ENCODE measurements at regions not wholly inside any gene's neighbourhood (a gene's known extent, or its start where the extent isn't known, plus 50 kb on each side); places are given as distances from the start of the nearest gene placed in this dataset.

GRCh38 chr6:137588472-137588871, 94.3 kb upstream of the OLIG3 start:
- intact Hi-C loops (cut with micrococcal nuclease; ENCODE audit: unreplicated experiment) = no loop called here
- Histone ChIP-seq H3K4me3 (ENCODE audit: low read depth, low read length) (no peak overlapping the region), H3K9me3 (no peaks in the 10 kb centered on the region), H3K27me3 (replicated peaks; ENCODE audit: control insufficient read depth, insufficient read depth, low read length) (no peaks in the 10 kb centered on the region), H3K36me3 (ENCODE audit: control insufficient read depth, insufficient read depth, low read length) (no peaks in the 10 kb centered on the region), H3K4me1 (0 out of 2 replicates have a peak, but pooled peaks cover 9% of the 10 kb centered on the region)
- peaks cover 29% of the 10 kb centered on the region for H3K9me3 Mint-ChIP-seq (ENCODE audit: unreplicated experiment)
- BruUV-seq (replicated peaks) = no TSS peak
- TF ChIP-seq, protein P1, sequence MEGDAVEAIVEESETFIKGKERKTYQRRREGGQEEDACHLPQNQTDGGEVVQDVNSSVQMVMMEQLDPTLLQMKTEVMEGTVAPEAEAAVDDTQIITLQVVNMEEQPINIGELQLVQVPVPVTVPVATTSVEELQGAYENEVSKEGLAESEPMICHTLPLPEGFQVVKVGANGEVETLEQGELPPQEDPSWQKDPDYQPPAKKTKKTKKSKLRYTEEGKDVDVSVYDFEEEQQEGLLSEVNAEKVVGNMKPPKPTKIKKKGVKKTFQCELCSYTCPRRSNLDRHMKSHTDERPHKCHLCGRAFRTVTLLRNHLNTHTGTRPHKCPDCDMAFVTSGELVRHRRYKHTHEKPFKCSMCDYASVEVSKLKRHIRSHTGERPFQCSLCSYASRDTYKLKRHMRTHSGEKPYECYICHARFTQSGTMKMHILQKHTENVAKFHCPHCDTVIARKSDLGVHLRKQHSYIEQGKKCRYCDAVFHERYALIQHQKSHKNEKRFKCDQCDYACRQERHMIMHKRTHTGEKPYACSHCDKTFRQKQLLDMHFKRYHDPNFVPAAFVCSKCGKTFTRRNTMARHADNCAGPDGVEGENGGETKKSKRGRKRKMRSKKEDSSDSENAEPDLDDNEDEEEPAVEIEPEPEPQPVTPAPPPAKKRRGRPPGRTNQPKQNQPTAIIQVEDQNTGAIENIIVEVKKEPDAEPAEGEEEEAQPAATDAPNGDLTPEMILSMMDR (IDR thresholded peaks at IDR 0.05; ENCODE audit: insufficient read depth in 1 of 2, low read depth in 1 of 2, low read length in 1 of 2, severe bottlenecking in 1 of 2, unreplicated experiment in 1 of 2) = no peak
- no peak for DNase-seq
- no peaks in the 10 kb centered on the region for H3K4me1 Mint-ChIP-seq (ENCODE audit: low read depth, unreplicated experiment)
- ChIA-PET CTCF (no interaction called here), POLR2A (no interaction called here)
- no peak overlapping the region for H3K27ac Mint-ChIP-seq (ENCODE audit: unreplicated experiment)
- no peak overlapping the region for H3K4me3 Mint-ChIP-seq (ENCODE audit: unreplicated experiment)
- no peaks in the 10 kb centered on the region for H3K27me3 Mint-ChIP-seq (ENCODE audit: insufficient read depth, unreplicated experiment)
- no peaks in the 10 kb centered on the region for H3K36me3 Mint-ChIP-seq (ENCODE audit: insufficient read depth, unreplicated experiment)

GRCh38 chr6:137589067-137589848, 95.1 kb upstream of the OLIG3 start:
- TF ChIP-seq, protein P1 (IDR thresholded peaks at IDR 0.05; ENCODE audit: insufficient read depth in 1 of 2, low read depth in 1 of 2, low read length in 1 of 2, severe bottlenecking in 1 of 2, unreplicated experiment in 1 of 2) = peak; percentile 62 to 74
- DNase-seq = peak; percentile 64 to 68
- H3K36me3 ChIP-seq (ENCODE audit: control insufficient read depth, insufficient read depth, low read length) = no peaks in the 10 kb centered on the region
- ChIA-PET CTCF (interaction anchor here (0.5 to 1.2 kb wide), 4 partner anchors 40 to 317 kb away, joined by 3 to 5 read pairs (median 5); no protein-coding TSS in a partner anchor), POLR2A (no interaction called here)
- Mint-ChIP-seq H3K4me1 (ENCODE audit: low read depth, unreplicated experiment) (no peaks in the 10 kb centered on the region), H3K4me3 (ENCODE audit: unreplicated experiment) (no peak overlapping the region), H3K27me3 (ENCODE audit: insufficient read depth, unreplicated experiment) (no peaks in the 10 kb centered on the region), H3K27ac (ENCODE audit: unreplicated experiment) (no peak overlapping the region), H3K9me3 (ENCODE audit: unreplicated experiment) (peaks cover 29% of the 10 kb centered on the region), H3K36me3 (ENCODE audit: insufficient read depth, unreplicated experiment) (no peaks in the 10 kb centered on the region)
- no TSS peak for BruUV-seq (replicated peaks)
- no peaks in the 10 kb centered on the region for H3K27me3 ChIP-seq (replicated peaks; ENCODE audit: control insufficient read depth, insufficient read depth, low read length)
- no peak overlapping the region for H3K4me3 ChIP-seq (ENCODE audit: low read depth, low read length)
- intact Hi-C loops (cut with micrococcal nuclease; ENCODE audit: unreplicated experiment) = loop anchor here (1.0 kb wide), 1 partner anchor 318 kb away; no protein-coding TSS in a partner anchor
- 0 out of 2 replicates have a peak, but pooled peaks cover 9% of the 10 kb centered on the region for H3K4me1 ChIP-seq
- H3K9me3 ChIP-seq = no peaks in the 10 kb centered on the region

DNA sequence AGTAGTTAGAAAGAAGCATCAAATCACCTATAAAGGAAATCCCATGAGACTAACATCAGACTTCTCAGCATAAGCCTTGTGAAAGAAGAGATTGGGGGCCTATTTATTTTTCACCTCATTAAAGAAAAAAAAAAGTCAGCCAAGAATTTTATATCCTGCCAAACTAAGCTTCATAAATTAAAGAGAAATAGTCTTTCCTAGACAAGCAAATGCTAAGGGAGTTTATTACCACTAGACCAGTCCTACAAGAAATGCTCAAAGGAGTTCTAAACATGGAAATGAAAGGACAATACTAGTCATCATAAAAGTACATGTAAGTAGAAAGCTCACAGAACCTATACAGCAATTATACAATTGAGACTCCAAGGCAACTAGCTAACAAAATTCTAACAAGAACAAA, 96.5 kb upstream of the OLIG3 start:
- Mint-ChIP-seq H3K4me1 (ENCODE audit: low read depth, unreplicated experiment) (no peaks in the 10 kb centered on the region), H3K4me3 (ENCODE audit: unreplicated experiment) (no peak overlapping the region), H3K36me3 (ENCODE audit: insufficient read depth, unreplicated experiment) (no peaks in the 10 kb centered on the region), H3K27ac (ENCODE audit: unreplicated experiment) (no peak overlapping the region), H3K27me3 (ENCODE audit: insufficient read depth, unreplicated experiment) (no peaks in the 10 kb centered on the region), H3K9me3 (ENCODE audit: unreplicated experiment) (peaks cover 35% of the 10 kb centered on the region)
- Histone ChIP-seq H3K36me3 (ENCODE audit: control insufficient read depth, insufficient read depth, low read length) (no peaks in the 10 kb centered on the region), H3K27me3 (replicated peaks; ENCODE audit: control insufficient read depth, insufficient read depth, low read length) (no peaks in the 10 kb centered on the region), H3K4me1 (0 out of 2 replicates have a peak, but pooled peaks cover 9% of the 10 kb centered on the region), H3K4me3 (ENCODE audit: low read depth, low read length) (no peak overlapping the region), H3K9me3 (no peaks in the 10 kb centered on the region)
- TF ChIP-seq, protein P1 (IDR thresholded peaks at IDR 0.05; ENCODE audit: insufficient read depth in 1 of 2, low read depth in 1 of 2, low read length in 1 of 2, severe bottlenecking in 1 of 2, unreplicated experiment in 1 of 2) = no peak
- ChIA-PET POLR2A (no interaction called here), CTCF (no interaction called here)
- no peak for DNase-seq
- intact Hi-C loops (cut with micrococcal nuclease; ENCODE audit: unreplicated experiment) = no loop called here
- no TSS peak for BruUV-seq (replicated peaks)

All from Caco-2 (cell line).